SK-N-SH treated with all-trans-retinoic acid at 6 μM for 48 hours (cell line): ENCODE measurements at regions not wholly inside any gene's neighbourhood (a gene's known extent, or its start where the extent isn't known, plus 50 kb on each side); places are given as distances from the start of the nearest gene placed in this dataset.

Experiments used
- ATAC-seq: fragments of 200-7000 bp; cut with Tn5 transposase; 3 replicates; pipeline ENCODE4 v1.9.1; 2020; ENCODE audit warnings: mild to moderate bottlenecking, moderate library complexity
- ARNTL ChIP-seq: fragments of 450-650 bp; formaldehyde crosslinking; IDR thresholded peaks from 2 replicates; pipeline ENCODE4 v1.5.0; 2020; ENCODE audit warnings: low read depth, mild to moderate bottlenecking, moderate library complexity, borderline replicate concordance
- BACH2 ChIP-seq: fragments of 250-450 bp; sonication (Bioruptor Pico); IDR thresholded peaks from 2 replicates; pipeline ENCODE4 v1.9.0; 2021; ENCODE audit warnings: mild to moderate bottlenecking, borderline replicate concordance
- CREB5 ChIP-seq: fragments of 250-450 bp; sonication (Bioruptor Pico); IDR thresholded peaks from 2 replicates; pipeline ENCODE4 v1.5.1; 2020; ENCODE audit warnings: low read depth, mild to moderate bottlenecking, moderate library complexity
- CSDC2 ChIP-seq: fragments of 250-450 bp; sonication (Bioruptor Pico); IDR thresholded peaks from 2 replicates; pipeline ENCODE4 v1.5.0; 2020; ENCODE audit warnings: mild to moderate bottlenecking, moderate library complexity
- CSRNP3 ChIP-seq: fragments of 250-450 bp; sonication (Bioruptor Pico); IDR thresholded peaks from 2 replicates; pipeline ENCODE4 v1.5.1; 2021; ENCODE audit warnings: mild to moderate bottlenecking, moderate library complexity
- ESRRG ChIP-seq: fragments of 250-450 bp; sonication (Bioruptor Pico); IDR thresholded peaks from 2 replicates; pipeline ENCODE4 v1.6.1; 2021; ENCODE audit warnings: mild to moderate bottlenecking
- GLIS3 ChIP-seq: fragments of 250-450 bp; sonication (Bioruptor Pico); IDR thresholded peaks from 2 replicates; pipeline ENCODE4 v1.5.0; 2020; ENCODE audit warnings: mild to moderate bottlenecking, moderate library complexity
- ISL1 ChIP-seq: fragments of 250-450 bp; sonication (Bioruptor Pico); IDR thresholded peaks from 2 replicates; pipeline ENCODE4 v2.1.2; 2022; ENCODE audit warnings: mild to moderate bottlenecking, moderate library complexity
- OSR1 ChIP-seq: fragments of 250-450 bp; sonication (Bioruptor Pico); IDR thresholded peaks from 2 replicates; pipeline ENCODE4 v1.8.0; 2022; ENCODE audit warnings: moderate library complexity, mild to moderate bottlenecking, inconsistent platforms
- PATZ1 ChIP-seq: fragments of 250-450 bp; sonication (Bioruptor Pico); IDR thresholded peaks from 2 replicates; pipeline ENCODE4 v1.8.0; 2020; ENCODE audit warnings: mild to moderate bottlenecking, moderate library complexity, borderline replicate concordance
- POU6F1 ChIP-seq: fragments of 250-450 bp; sonication (Bioruptor Pico); IDR thresholded peaks from 2 replicates; pipeline ENCODE4 v1.8.0; 2021; ENCODE audit warnings: low read depth, mild to moderate bottlenecking, moderate library complexity, borderline replicate concordance
- PPARA ChIP-seq: fragments of 250-450 bp; sonication (Bioruptor Pico); IDR thresholded peaks from 2 replicates; pipeline ENCODE4 v1.5.0; 2020; ENCODE audit warnings: mild to moderate bottlenecking, borderline replicate concordance
- TCF4 ChIP-seq: fragments of 250-450 bp; sonication (Bioruptor Pico); IDR thresholded peaks from 2 replicates; pipeline ENCODE4 v1.8.0; 2021; ENCODE audit warnings: mild to moderate bottlenecking, moderate library complexity, borderline replicate concordance
- TOX ChIP-seq: fragments of 250-450 bp; sonication (Bioruptor Pico); IDR thresholded peaks from 2 replicates; pipeline ENCODE4 v1.8.0; 2021; ENCODE audit warnings: mild to moderate bottlenecking, moderate library complexity, borderline replicate concordance
- TSHZ2 ChIP-seq: fragments of 250-450 bp; sonication (Bioruptor Pico); IDR thresholded peaks from 2 replicates; pipeline ENCODE4 v1.5.0; 2020; ENCODE audit warnings: mild to moderate bottlenecking, moderate library complexity
- ZFP3 ChIP-seq: fragments of 250-450 bp; sonication (Bioruptor Pico); IDR thresholded peaks from 2 replicates; pipeline ENCODE4 v1.5.0; 2020; ENCODE audit warnings: mild to moderate bottlenecking, moderate library complexity
- ZFP30 ChIP-seq: fragments of 450-650 bp; formaldehyde crosslinking; IDR thresholded peaks from 2 replicates; pipeline ENCODE4 v1.5.0; 2022; ENCODE audit warnings: mild to moderate bottlenecking, moderate library complexity
- ZNF565 ChIP-seq: fragments of 450-650 bp; formaldehyde crosslinking; conservative IDR thresholded peaks from 2 replicates; pipeline ENCODE4 v1.5.0; 2020; ENCODE audit warnings: low read depth, mild to moderate bottlenecking, moderate library complexity
- ZNF70 ChIP-seq: fragments of 450-650 bp; formaldehyde crosslinking; IDR thresholded peaks from 2 replicates; pipeline ENCODE4 v1.5.0; 2020; ENCODE audit warnings: mild to moderate bottlenecking, moderate library complexity
- ZNF8 ChIP-seq: fragments of 450-650 bp; formaldehyde crosslinking; IDR thresholded peaks from 2 replicates; pipeline ENCODE4 v1.5.0; 2020; ENCODE audit warnings: mild to moderate bottlenecking, moderate library complexity

GRCh38 chr3:182124187-182124586, 412.5 kb downstream of the SOX2 start:
- no peak for TF ChIP-seq CSDC2 (CRISPR knock-in tag)
- TF ChIP-seq PPARA (CRISPR knock-in tag): no peak
- ATAC-seq: no peak

- ATAC-seq: no peak
- no peak for TF ChIP-seq TOX (CRISPR knock-in tag)
- TF ChIP-seq TSHZ2 (CRISPR knock-in tag): no peak
- TF ChIP-seq ARNTL: no peak
- no peak for TF ChIP-seq PPARA (CRISPR knock-in tag)
- TF ChIP-seq ISL1 (CRISPR knock-in tag): no peak
- no peak for TF ChIP-seq ZNF70
- no peak for TF ChIP-seq GLIS3 (CRISPR knock-in tag)
- TF ChIP-seq BACH2 (CRISPR knock-in tag): no peak
- no peak for TF ChIP-seq ZNF8 (CRISPR knock-in tag)
- no peak for TF ChIP-seq CREB5
- TF ChIP-seq ZFP30: no peak
- TF ChIP-seq PATZ1 (CRISPR knock-in tag): no peak
- TF ChIP-seq ZNF565: no peak
- TF ChIP-seq CSDC2 (CRISPR knock-in tag): no peak
- TF ChIP-seq ZFP3 (CRISPR knock-in tag): no peak
- no peak for TF ChIP-seq CSRNP3
- no peak for TF ChIP-seq OSR1 (CRISPR knock-in tag)
- TF ChIP-seq POU6F1 (CRISPR knock-in tag): no peak
- no peak for TF ChIP-seq ESRRG (CRISPR knock-in tag)
These were observed 413.0 kb downstream of the SOX2 start for GRCh38 chr3:182124716-182125115.

GRCh38 chr3:182129740-182130139, 418.0 kb downstream of the SOX2 start:
- TF ChIP-seq CSDC2 (CRISPR knock-in tag) (no peak), ZNF565 (no peak), BACH2 (CRISPR knock-in tag) (no peak)
- TF ChIP-seq, all 23 proteins: peak for 0
- ATAC-seq: no peak

GRCh38 chr3:182133752-182134151, 422.0 kb downstream of the SOX2 start:
- TF ChIP-seq CSDC2 (CRISPR knock-in tag): no peak
- no peak for ATAC-seq

- no peak for ATAC-seq
- no peak for TF ChIP-seq PPARA (CRISPR knock-in tag)
- TF ChIP-seq ZFP3 (CRISPR knock-in tag): no peak
- no peak for TF ChIP-seq ISL1 (CRISPR knock-in tag)
- TF ChIP-seq ESRRG (CRISPR knock-in tag): no peak
- TF ChIP-seq TCF4 (CRISPR knock-in tag): no peak
- no peak for TF ChIP-seq CSRNP3
- no peak for TF ChIP-seq BACH2 (CRISPR knock-in tag)
- no peak for TF ChIP-seq CSDC2 (CRISPR knock-in tag)
- TF ChIP-seq ARNTL: no peak
- no peak for TF ChIP-seq ZNF8 (CRISPR knock-in tag)
- TF ChIP-seq POU6F1 (CRISPR knock-in tag): no peak
- TF ChIP-seq ZNF565: no peak
- TF ChIP-seq TOX (CRISPR knock-in tag): no peak
These were observed 423.3 kb downstream of the SOX2 start for GRCh38 chr3:182135056-182135455.
